Osteocyte (in vitro differentiated cells): ENCODE measurements at regions not wholly inside any gene's neighbourhood (a gene's known extent, or its start where the extent isn't known, plus 50 kb on each side); places are given as distances from the start of the nearest gene placed in this dataset.

ENCODE experiments used
- DNase-seq: peaks from one replicate; pipeline ENCODE4 v3.0.0; 2021; ENCODE audit warnings: mixed read lengths; ENCODE audit not compliant: unreplicated experiment; ENCODE audit errors: extremely low spot score
- H3K27ac Mint-ChIP-seq: one replicate; pipeline ENCODE4 v1.8.0; 2021; ENCODE audit warnings: mild to moderate bottlenecking, mixed read lengths; ENCODE audit not compliant: unreplicated experiment
- H3K27me3 Mint-ChIP-seq: one replicate; pipeline ENCODE4 v1.8.0; 2021; ENCODE audit warnings: mixed read lengths; ENCODE audit not compliant: unreplicated experiment
- H3K36me3 Mint-ChIP-seq: one replicate; pipeline ENCODE4 v1.8.0; 2021; ENCODE audit warnings: mixed read lengths; ENCODE audit not compliant: unreplicated experiment
- H3K4me1 Mint-ChIP-seq: one replicate; pipeline ENCODE4 v1.8.0; 2021; ENCODE audit warnings: mixed read lengths; ENCODE audit not compliant: unreplicated experiment
- H3K4me3 Mint-ChIP-seq: one replicate; pipeline ENCODE4 v1.8.0; 2021; ENCODE audit warnings: mild to moderate bottlenecking, moderate library complexity, mixed read lengths; ENCODE audit not compliant: unreplicated experiment
- H3K9me3 Mint-ChIP-seq: one replicate; pipeline ENCODE4 v1.8.0; 2021; ENCODE audit warnings: mixed read lengths; ENCODE audit not compliant: unreplicated experiment
- TF ChIP-seq, protein P1 (sequence below): fragments of 200-600 bp; sonication (generic); IDR thresholded peaks from 2 replicates; pipeline ENCODE4 v1.5.0; 2021; ENCODE audit warnings: antibody characterized with exemption, mild to moderate bottlenecking, moderate library complexity

DNA sequence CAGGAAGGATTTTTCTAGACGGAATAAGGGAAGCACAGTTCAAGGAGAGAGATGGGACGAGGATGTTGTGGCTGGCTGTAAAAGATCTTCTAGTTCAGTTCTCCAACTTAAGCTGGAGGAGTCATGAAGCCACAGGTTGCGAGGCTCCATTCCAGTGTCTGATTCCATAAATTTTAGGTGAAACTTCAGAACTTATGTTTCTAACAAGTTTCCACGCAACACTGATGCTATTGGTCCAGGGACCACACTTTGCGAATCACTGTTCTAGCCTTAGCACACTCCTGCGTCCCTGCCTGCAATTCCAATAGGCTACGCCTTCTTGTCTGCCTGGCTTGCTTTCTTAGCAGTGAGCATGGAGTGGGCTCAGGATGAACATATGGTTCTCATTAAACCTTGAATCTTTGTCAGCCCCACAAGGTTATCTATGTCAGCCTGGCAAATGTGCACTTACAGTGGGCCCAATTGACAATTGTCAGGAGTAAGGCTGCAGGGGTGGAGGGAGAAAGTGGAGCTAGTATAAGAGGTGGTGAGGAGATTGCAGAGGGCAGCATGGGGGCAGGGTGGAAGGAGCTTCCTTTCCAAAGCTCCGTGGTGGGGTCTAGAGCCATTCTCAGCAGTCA, 438.1 kb upstream of the ST6GAL2 start:
- TF ChIP-seq, protein P1, sequence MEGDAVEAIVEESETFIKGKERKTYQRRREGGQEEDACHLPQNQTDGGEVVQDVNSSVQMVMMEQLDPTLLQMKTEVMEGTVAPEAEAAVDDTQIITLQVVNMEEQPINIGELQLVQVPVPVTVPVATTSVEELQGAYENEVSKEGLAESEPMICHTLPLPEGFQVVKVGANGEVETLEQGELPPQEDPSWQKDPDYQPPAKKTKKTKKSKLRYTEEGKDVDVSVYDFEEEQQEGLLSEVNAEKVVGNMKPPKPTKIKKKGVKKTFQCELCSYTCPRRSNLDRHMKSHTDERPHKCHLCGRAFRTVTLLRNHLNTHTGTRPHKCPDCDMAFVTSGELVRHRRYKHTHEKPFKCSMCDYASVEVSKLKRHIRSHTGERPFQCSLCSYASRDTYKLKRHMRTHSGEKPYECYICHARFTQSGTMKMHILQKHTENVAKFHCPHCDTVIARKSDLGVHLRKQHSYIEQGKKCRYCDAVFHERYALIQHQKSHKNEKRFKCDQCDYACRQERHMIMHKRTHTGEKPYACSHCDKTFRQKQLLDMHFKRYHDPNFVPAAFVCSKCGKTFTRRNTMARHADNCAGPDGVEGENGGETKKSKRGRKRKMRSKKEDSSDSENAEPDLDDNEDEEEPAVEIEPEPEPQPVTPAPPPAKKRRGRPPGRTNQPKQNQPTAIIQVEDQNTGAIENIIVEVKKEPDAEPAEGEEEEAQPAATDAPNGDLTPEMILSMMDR, result no peak
- no peak overlapping the region for H3K27ac Mint-ChIP-seq
- H3K9me3 Mint-ChIP-seq, result peaks cover 8% of the 10 kb centered on the region
- no peak for DNase-seq
- peaks cover 33% of the 10 kb centered on the region for H3K4me1 Mint-ChIP-seq
- no peaks in the 10 kb centered on the region for H3K27me3 Mint-ChIP-seq
- peaks cover 10% of the 10 kb centered on the region for H3K36me3 Mint-ChIP-seq
- no peak overlapping the region for H3K4me3 Mint-ChIP-seq

DNA sequence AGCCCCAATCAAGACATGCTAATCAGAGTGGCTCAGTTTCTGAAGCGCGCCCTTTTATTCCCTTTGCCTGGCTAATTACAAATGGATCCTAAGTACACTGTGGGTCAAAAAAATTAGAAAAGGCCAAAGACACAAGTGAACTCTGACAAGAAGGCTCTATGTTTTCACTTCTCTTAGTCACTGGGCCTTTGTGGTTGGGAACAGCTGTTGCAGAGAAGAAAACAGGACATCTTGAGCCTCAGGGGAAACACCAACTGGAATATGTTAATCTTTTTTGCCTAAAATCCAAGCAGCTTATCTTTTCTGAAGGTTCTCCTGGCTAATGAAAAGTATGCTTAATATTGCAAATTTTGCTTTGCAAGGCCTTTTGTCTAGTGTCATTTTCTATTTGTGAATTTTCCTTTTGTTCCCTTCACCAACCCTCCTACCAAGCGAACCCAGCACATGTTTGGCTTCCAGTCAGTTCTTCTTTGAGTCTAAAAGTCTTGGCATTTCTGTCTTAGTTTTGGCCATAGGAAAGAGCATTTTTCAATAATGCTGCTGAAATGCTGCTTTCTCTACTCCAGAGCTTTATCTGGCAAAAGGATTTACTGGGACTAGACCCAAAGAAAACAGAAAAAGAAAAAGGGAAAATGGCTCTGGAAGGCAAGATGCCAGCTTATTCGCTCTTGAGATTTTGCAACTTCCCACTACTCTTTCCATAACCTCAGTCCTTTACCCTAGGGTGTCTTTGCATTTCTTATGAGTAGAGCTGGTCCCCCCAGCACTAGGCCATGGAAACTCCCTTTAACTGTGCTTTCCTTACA, 440.2 kb upstream of the ST6GAL2 start:
- no peak overlapping the region for H3K4me3 Mint-ChIP-seq
- no peaks in the 10 kb centered on the region for H3K27me3 Mint-ChIP-seq

DNA sequence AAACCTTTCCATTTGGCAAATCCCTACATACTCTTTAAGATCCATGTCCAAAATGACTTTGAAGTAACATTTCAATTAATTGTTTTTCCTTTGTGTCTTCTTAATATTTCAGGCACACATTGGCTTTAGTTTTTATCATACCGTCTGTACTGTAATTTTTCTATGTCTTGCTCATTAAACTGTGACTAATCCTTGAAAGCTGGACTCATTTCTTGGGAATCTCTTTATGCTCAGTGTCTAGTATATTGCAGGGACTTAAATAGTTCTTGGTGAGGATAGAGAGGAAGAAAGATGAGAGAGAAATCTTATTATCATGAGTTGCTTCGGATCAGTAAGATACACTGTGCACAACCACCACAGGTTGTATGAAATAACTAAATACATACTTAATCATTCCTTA, 448.3 kb upstream of the ST6GAL2 start:
- TF ChIP-seq, protein P1, result no peak
- Mint-ChIP-seq H3K4me1 (peaks cover 39% of the 10 kb centered on the region), H3K4me3 (no peak overlapping the region), H3K27me3 (no peaks in the 10 kb centered on the region), H3K9me3 (peaks cover 17% of the 10 kb centered on the region), H3K36me3 (peaks cover 8% of the 10 kb centered on the region), H3K27ac (no peak overlapping the region)
- no peak for DNase-seq

More for the DNA sequence above, 440.2 kb upstream of the ST6GAL2 start:
- no peak for DNase-seq
- Mint-ChIP-seq H3K9me3 (peaks cover 15% of the 10 kb centered on the region), H3K27ac (peak overlapping the region; percentile 88), H3K36me3 (peaks cover 13% of the 10 kb centered on the region), H3K4me1 (peaks cover 33% of the 10 kb centered on the region)
- TF ChIP-seq, protein P1, result no peak

DNA sequence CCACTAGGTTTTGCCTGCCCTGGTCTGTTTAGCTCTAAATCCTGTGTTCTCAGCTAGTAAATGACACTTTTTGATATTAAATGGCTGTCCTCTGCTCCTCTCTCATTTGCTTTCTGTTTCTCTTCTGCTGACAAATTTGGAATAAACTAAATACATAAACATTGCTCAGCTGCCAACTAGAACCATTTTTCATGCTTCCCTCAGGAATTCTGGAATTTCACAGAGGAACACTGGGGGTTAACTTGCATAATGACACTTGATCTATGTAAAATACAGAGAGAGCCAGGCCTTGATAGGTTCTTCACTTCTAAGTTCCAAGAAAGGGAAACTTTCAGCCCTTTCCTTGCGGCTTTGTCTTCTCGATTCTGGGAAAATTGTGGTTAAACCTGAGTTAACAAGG, 450.6 kb upstream of the ST6GAL2 start:
- DNase-seq, result no peak
- Mint-ChIP-seq H3K9me3 (peaks cover 16% of the 10 kb centered on the region), H3K4me1 (peaks cover 39% of the 10 kb centered on the region), H3K36me3 (peaks cover 9% of the 10 kb centered on the region), H3K27me3 (no peaks in the 10 kb centered on the region), H3K27ac (peak overlapping the region; percentile 71), H3K4me3 (no peak overlapping the region)
- TF ChIP-seq, protein P1, result no peak

DNA sequence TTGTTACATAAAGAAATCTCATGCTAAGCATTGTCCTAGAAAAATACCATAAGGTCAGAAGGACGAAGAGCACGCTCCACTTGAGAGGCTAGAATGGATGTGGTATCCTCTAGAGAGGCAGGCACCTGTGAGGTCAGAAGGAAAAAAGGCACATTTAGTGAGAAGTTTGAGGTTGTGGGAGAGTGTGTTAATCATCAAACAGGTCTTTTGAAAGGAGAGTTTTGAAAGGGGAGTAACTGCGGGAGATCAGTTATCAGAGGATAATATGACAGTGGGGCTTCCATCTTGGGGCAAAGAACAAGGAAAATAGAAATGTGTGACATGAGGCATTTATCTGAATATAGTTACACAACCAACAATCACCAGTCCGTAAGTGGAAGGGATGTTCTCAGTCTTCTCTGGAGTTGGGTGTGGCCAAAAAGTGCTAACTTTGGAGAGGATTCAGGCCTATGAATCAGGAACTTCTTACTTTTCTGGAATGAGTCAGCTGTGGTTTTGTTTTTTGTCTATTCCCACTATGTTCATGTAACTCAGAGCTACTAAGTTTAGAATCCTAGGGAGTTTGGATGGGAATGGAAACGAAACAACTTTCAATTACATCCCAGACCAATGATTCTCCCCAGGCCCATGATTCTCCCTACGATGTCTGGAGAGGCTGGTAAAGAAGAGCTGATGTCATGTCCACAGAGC, 451.4 kb upstream of the ST6GAL2 start:
- no peaks in the 10 kb centered on the region for H3K27me3 Mint-ChIP-seq
- peak overlapping the region; percentile 71 for H3K27ac Mint-ChIP-seq
- H3K4me1 Mint-ChIP-seq, result peaks cover 39% of the 10 kb centered on the region
- TF ChIP-seq, protein P1, result no peak
- no peak overlapping the region for H3K4me3 Mint-ChIP-seq
- H3K36me3 Mint-ChIP-seq, result peaks cover 6% of the 10 kb centered on the region
- peaks cover 18% of the 10 kb centered on the region for H3K9me3 Mint-ChIP-seq
- no peak for DNase-seq
